ENCODE measurements at regions not wholly inside any gene's neighbourhood (a gene's known extent, or its start where the extent isn't known, plus 50 kb on each side); places are given as distances from the start of the nearest gene placed in this dataset.

GRCh38 chr20:21821358-21821757 lies 115.9 kb downstream of the PAX1 start:
- TF ChIP-seq CTCF (IDR thresholded peaks at IDR 0.05) (no peak), POLR2A (IDR thresholded peaks at IDR 0.05) (no peak)

All from testis (tissue), 2 donors.